Calu3 (cell line): ENCODE measurements at regions not wholly inside any gene's neighbourhood (a gene's known extent, or its start where the extent isn't known, plus 50 kb on each side); places are given as distances from the start of the nearest gene placed in this dataset.

ENCODE experiments used
- BruUV-seq: library from RNA; stranded (reverse); fragments of 400-500 nt; replicated peaks from 2 replicates; lab custom pipeline; 2021; lab: Mats Ljungman, UMichigan
- CTCF ChIA-PET: fragments of 300-600 bp; sonication (Branson Sonifier 250); formaldehyde crosslinking; loops from one replicate; lab custom pipeline; 2022; ENCODE audit warnings: antibody characterized with exemption; lab: Charles Lee
- DNase-seq: peaks from one replicate; pipeline ENCODE4 v3.0.0; 2022
- H3K27ac Mint-ChIP-seq: one replicate; pipeline ENCODE4 v1.8.0; 2022; ENCODE audit warnings: mixed read lengths; ENCODE audit not compliant: unreplicated experiment
- H3K27me3 Mint-ChIP-seq: one replicate; pipeline ENCODE4 v1.8.0; 2022; ENCODE audit warnings: mixed read lengths; ENCODE audit not compliant: unreplicated experiment
- H3K36me3 Mint-ChIP-seq: one replicate; pipeline ENCODE4 v1.8.0; 2022; ENCODE audit warnings: mild to moderate bottlenecking, moderate library complexity, mixed read lengths; ENCODE audit not compliant: insufficient read depth, unreplicated experiment
- H3K4me1 Mint-ChIP-seq: one replicate; pipeline ENCODE4 v1.8.0; 2022; ENCODE audit warnings: mild to moderate bottlenecking, low read depth, mixed read lengths; ENCODE audit not compliant: unreplicated experiment
- H3K4me3 Mint-ChIP-seq: one replicate; pipeline ENCODE4 v1.8.0; 2022; ENCODE audit warnings: mild to moderate bottlenecking, low read depth, moderate library complexity, mixed read lengths; ENCODE audit not compliant: unreplicated experiment
- H3K9me3 Mint-ChIP-seq: one replicate; pipeline ENCODE4 v1.8.0; 2022; ENCODE audit warnings: low read depth, mixed read lengths; ENCODE audit not compliant: unreplicated experiment
- CTCF ChIP-seq: fragments of 200-600 bp; IDR thresholded peaks from one replicate; pipeline ENCODE4 v1.8.0; 2022; ENCODE audit warnings: antibody characterized with exemption; ENCODE audit not compliant: unreplicated experiment
- intact Hi-C: fragments of 100-400 bp; cut with micrococcal nuclease; formaldehyde crosslinking; loops from one replicate; pipeline ENCODE4 v1.10.0; 2022; ENCODE audit not compliant: unreplicated experiment

DNA sequence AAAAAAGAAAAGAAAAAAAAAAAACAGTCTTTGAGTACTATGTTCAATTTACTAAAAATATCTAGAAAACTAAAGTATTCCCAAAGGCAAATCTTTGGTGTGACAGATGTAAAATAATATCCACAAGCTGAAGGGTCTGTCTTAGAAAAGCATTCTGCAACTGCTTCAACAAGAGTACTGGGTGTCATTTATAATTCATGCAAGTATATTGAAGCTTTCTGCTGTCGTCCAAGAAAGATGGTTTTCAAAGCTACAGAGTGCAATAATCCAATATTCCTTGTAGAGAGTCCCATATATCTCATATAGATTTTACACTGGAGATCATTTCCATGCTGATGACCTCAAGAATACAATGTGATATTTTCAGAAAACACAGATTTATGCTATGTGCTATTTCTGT lies 90.9 kb upstream of the SUCLG2 start:
- intact Hi-C loops: no loop called here
- Mint-ChIP-seq H3K27me3 (no peaks in the 10 kb centered on the region), H3K27ac (no peak overlapping the region), H3K36me3 (no peaks in the 10 kb centered on the region), H3K4me1 (no peaks in the 10 kb centered on the region), H3K4me3 (no peak overlapping the region), H3K9me3 (peaks cover 2% of the 10 kb centered on the region)
- CTCF ChIA-PET: no interaction called here
- DNase-seq: no peak
- BruUV-seq: no TSS peak
- TF ChIP-seq CTCF: no peak

- no peak for DNase-seq
- Mint-ChIP-seq H3K9me3 (peaks cover 2% of the 10 kb centered on the region), H3K4me3 (no peak overlapping the region), H3K27me3 (no peaks in the 10 kb centered on the region), H3K27ac (no peak overlapping the region), H3K36me3 (no peaks in the 10 kb centered on the region), H3K4me1 (no peaks in the 10 kb centered on the region)
- BruUV-seq: no TSS peak
- CTCF ChIA-PET: no interaction called here
- no peak for TF ChIP-seq CTCF
- intact Hi-C loops: no loop called here
Observed at GRCh38 chr3:67744699-67745098, 90.3 kb upstream of the SUCLG2 start.

GRCh38 chr3:67739851-67740250 lies 85.4 kb upstream of the SUCLG2 start:
- no peak for TF ChIP-seq CTCF
- DNase-seq: no peak
- intact Hi-C loops: no loop called here
- Mint-ChIP-seq H3K9me3 (peaks cover 2% of the 10 kb centered on the region), H3K27ac (no peak overlapping the region), H3K4me1 (no peaks in the 10 kb centered on the region), H3K27me3 (no peaks in the 10 kb centered on the region), H3K36me3 (no peaks in the 10 kb centered on the region), H3K4me3 (no peak overlapping the region)
- no TSS peak for BruUV-seq
- CTCF ChIA-PET: no interaction called here

DNA sequence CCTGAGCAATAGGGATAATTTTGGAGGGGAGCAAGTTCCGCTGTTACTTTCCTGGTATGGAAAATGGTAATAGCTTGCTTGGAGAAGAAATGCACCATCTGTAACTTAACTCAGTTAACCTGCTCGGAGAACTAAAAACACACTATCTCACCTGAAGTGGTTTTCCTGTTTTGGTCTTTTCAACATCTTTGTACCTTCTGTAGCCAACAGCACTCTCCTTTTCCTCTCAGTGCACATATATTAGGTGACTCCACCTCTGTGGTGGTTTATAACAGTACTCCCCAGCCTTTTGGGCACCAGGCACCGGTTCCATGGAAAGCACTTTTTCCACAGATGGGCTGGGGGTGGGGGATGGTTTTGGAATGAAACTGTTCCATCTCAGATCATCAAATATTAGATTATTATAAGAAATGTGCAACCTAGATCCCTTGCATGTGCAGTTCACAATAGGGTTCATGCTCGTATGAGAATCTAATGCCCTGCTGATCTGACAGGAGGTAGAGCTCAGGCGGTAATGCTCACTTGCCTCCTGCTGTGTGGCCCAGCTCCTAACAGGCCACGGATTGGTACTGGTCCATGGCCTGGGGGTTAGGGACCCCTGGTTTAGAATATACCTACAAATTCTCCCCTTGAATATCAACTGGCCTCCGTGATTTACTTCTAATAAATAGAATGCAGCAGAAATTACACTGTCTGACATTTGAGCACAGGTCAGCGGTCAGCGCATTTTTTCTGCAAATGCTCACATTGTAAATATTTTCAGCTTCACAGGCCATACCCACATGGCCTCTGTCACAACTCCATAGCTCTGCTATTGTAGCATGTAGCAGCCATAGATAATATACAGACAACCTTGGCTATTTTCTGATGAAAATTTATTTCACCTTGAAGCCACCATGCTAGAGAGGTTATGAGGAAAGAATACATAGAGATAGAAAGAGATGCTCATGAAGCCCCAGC lies 83.8 kb upstream of the SUCLG2 start:
- Mint-ChIP-seq H3K4me1 (no peaks in the 10 kb centered on the region), H3K9me3 (peaks cover 2% of the 10 kb centered on the region), H3K36me3 (no peaks in the 10 kb centered on the region), H3K27me3 (no peaks in the 10 kb centered on the region), H3K4me3 (no peak overlapping the region), H3K27ac (no peak overlapping the region)
- intact Hi-C loops: no loop called here
- CTCF ChIA-PET: no interaction called here
- BruUV-seq: no TSS peak
- TF ChIP-seq CTCF: no peak
- no peak for DNase-seq
